Keratinocyte (primary cell): ENCODE measurements at regions not wholly inside any gene's neighbourhood (a gene's known extent, or its start where the extent isn't known, plus 50 kb on each side); places are given as distances from the start of the nearest gene placed in this dataset.
A peak's percentile ranks its signal among the peaks of the same experiment; 100 is the strongest.

Experiments
- DNase-seq: peaks from one replicate; pipeline ENCODE4 v3.0.0-alpha.2; 2011; ENCODE audit warnings: low read depth, missing footprints, low spot score
- FAIRE-seq: peaks from 2 replicates; lab custom pipeline; 2011; peaks lifted over from hg19 to GRCh38; lab: Jason Lieb, UNC
- H2AFZ ChIP-seq: 2 replicates; pipeline ENCODE4 v1.6.0; 2012; ENCODE audit warnings: low read length, control low read depth, inconsistent platforms; ENCODE audit not compliant: control insufficient read depth
- H3K27ac ChIP-seq: 2 replicates; pipeline ENCODE4 v1.5.1; 2011; ENCODE audit warnings: low read length; ENCODE audit not compliant: control insufficient read depth, insufficient read depth
- H3K27me3 ChIP-seq: 3 replicates; pipeline ENCODE4 v1.6.0; 2011; ENCODE audit warnings: low read length; ENCODE audit not compliant: control insufficient read depth, insufficient read depth; ENCODE audit errors: extremely low read depth
- H3K36me3 ChIP-seq, 2 experiments: 2 replicates in 1 of 2; 3 replicates in 1 of 2; pipeline ENCODE4 v1.5.1; 2011; ENCODE audit warnings: low read length in 2 of 2, mild to moderate bottlenecking in 1 of 2; ENCODE audit not compliant: control insufficient read depth in 2 of 2, insufficient read depth in 2 of 2; ENCODE audit errors: extremely low read depth in 1 of 2
- H3K4me1 ChIP-seq: 3 replicates; pipeline ENCODE4 v1.5.1; 2011; ENCODE audit warnings: low read length; ENCODE audit not compliant: control insufficient read depth, insufficient read depth; ENCODE audit errors: extremely low read depth
- H3K4me2 ChIP-seq: 3 replicates; pipeline ENCODE4 v1.6.0; 2011; ENCODE audit warnings: low read depth, low read length; ENCODE audit not compliant: control insufficient read depth, insufficient read depth; ENCODE audit errors: extremely low read depth
- H3K4me3 ChIP-seq, 3 experiments: fragments of 200-600 bp in 1 of 3; sonication (generic) in 1 of 3; 2 replicates in 2 of 3; 3 replicates in 1 of 3; pipeline ENCODE4 v1.5.1; 2011 to 2016; ENCODE audit warnings: low read length in 3 of 3, mild to moderate bottlenecking in 3 of 3, control low read depth in 2 of 3, inconsistent platforms in 1 of 3, low read depth in 1 of 3, mixed read lengths in 1 of 3, mixed run types in 1 of 3, moderate library complexity in 1 of 3; ENCODE audit not compliant: control insufficient read depth in 2 of 3, insufficient read depth in 2 of 3; ENCODE audit errors: extremely low read depth in 1 of 3
- H3K79me2 ChIP-seq: 2 replicates; pipeline ENCODE4 v1.6.0; 2012; ENCODE audit warnings: low read length; ENCODE audit not compliant: control insufficient read depth, insufficient read depth
- H3K9ac ChIP-seq: 3 replicates; pipeline ENCODE4 v1.6.0; 2011; ENCODE audit warnings: low read length; ENCODE audit not compliant: control insufficient read depth, insufficient read depth; ENCODE audit errors: extremely low read depth
- H3K9me1 ChIP-seq: 3 replicates; pipeline ENCODE4 v1.6.0; 2011; ENCODE audit warnings: low read length; ENCODE audit not compliant: control insufficient read depth, insufficient read depth; ENCODE audit errors: extremely low read depth
- H3K9me3 ChIP-seq: 2 replicates; pipeline ENCODE4 v1.5.1; 2012; ENCODE audit warnings: low read depth, low read length; ENCODE audit not compliant: control insufficient read depth
- H4K20me1 ChIP-seq: 3 replicates; pipeline ENCODE4 v1.6.0; 2011; ENCODE audit warnings: low read length; ENCODE audit not compliant: control insufficient read depth, insufficient read depth; ENCODE audit errors: extremely low read depth
- CTCF ChIP-seq, 3 experiments: IDR thresholded peaks in 1 of 3; conservative IDR thresholded peaks in 1 of 3; optimal IDR thresholded peaks in 1 of 3; 2 replicates in 2 of 3; 3 replicates in 1 of 3; pipeline versions ENCODE3 to v1.5.1; 2011; ENCODE audit warnings: low read length in 3 of 3, mild to moderate bottlenecking in 3 of 3, moderate library complexity in 2 of 3, control low read depth in 1 of 3, inconsistent platforms in 1 of 3; ENCODE audit not compliant: insufficient read depth in 2 of 3; ENCODE audit errors: extremely low read depth in 1 of 3
- EZH2 ChIP-seq: IDR thresholded peaks from one replicate; pipeline ENCODE4 v1.6.1; 2012; ENCODE audit warnings: inconsistent platforms, mild to moderate bottlenecking, low read length, moderate library complexity
- dilution Hi-C: fragments of 300-500 bp; cut with MboI; formaldehyde crosslinking; loops from one replicate; pipeline ENCODE4 v1.7.0; 2020; ENCODE audit warnings: low sequenced_read_pairs; ENCODE audit not compliant: extremely low pct_ligation_motif_present

GRCh38 chr7:46428295-46428694 is 507.2 kb upstream of the IGFBP3 start:
- H3K27ac ChIP-seq = no peak overlapping the region
- H2AFZ ChIP-seq = no peak overlapping the region
- DNase-seq (no peak), FAIRE-seq (no peak)
- no peaks in the 10 kb centered on the region for H4K20me1 ChIP-seq
- H3K36me3 ChIP-seq = no peaks in the 10 kb centered on the region
- no peaks in the 10 kb centered on the region for H3K27me3 ChIP-seq
- H3K9me3 ChIP-seq = no peaks in the 10 kb centered on the region
- dilution Hi-C loops = no loop called here
- H3K4me2 ChIP-seq = no peak overlapping the region
- no peak overlapping the region for H3K9ac ChIP-seq
- H3K79me2 ChIP-seq = no peaks in the 10 kb centered on the region
- no peak overlapping the region for H3K4me3 ChIP-seq
- TF ChIP-seq EZH2 = no peak
- TF ChIP-seq CTCF (optimal IDR thresholded peaks at IDR 0.05 in 1 of 3, IDR thresholded peaks at IDR 0.05 in 1 of 3, conservative IDR thresholded peaks at IDR 0.05 in 1 of 3; ENCODE audit: extremely low read depth in 1 of 3, insufficient read depth in 2 of 3, low read length in 3 of 3) = no peak
- no peaks in the 10 kb centered on the region for H3K4me1 ChIP-seq
- peaks cover 2% of the 10 kb centered on the region for H3K9me1 ChIP-seq

- Histone ChIP-seq H3K4me2 (no peak overlapping the region), H3K27me3 (no peaks in the 10 kb centered on the region)
- TF ChIP-seq CTCF (optimal IDR thresholded peaks at IDR 0.05 in 1 of 3, IDR thresholded peaks at IDR 0.05 in 1 of 3, conservative IDR thresholded peaks at IDR 0.05 in 1 of 3; ENCODE audit: extremely low read depth in 1 of 3, insufficient read depth in 2 of 3, low read length in 3 of 3) (no peak), EZH2 (no peak)
These were observed 503.9 kb upstream of the IGFBP3 start for GRCh38 chr7:46424934-46425333.

More at GRCh38 chr7:46424934-46425333, 503.9 kb upstream of the IGFBP3 start:
- H3K4me1 ChIP-seq = no peaks in the 10 kb centered on the region
- FAIRE-seq = peak; percentile 43
- DNase-seq = no peak
- H3K79me2 ChIP-seq = no peaks in the 10 kb centered on the region
- no peaks in the 10 kb centered on the region for H4K20me1 ChIP-seq
- no peak overlapping the region for H3K27ac ChIP-seq
- dilution Hi-C loops = no loop called here
- no peak overlapping the region for H3K9ac ChIP-seq
- no peak overlapping the region for H3K4me3 ChIP-seq
- H3K9me1 ChIP-seq = no peaks in the 10 kb centered on the region
- H3K36me3 ChIP-seq = no peaks in the 10 kb centered on the region
- H3K9me3 ChIP-seq = no peaks in the 10 kb centered on the region
- no peak overlapping the region for H2AFZ ChIP-seq
